ENCODE measurements at regions not wholly inside any gene's neighbourhood (a gene's known extent, or its start where the extent isn't known, plus 50 kb on each side); places are given as distances from the start of the nearest gene placed in this dataset.
"Not testable (repeated sequence)": the region's sequence is repeated elsewhere in the genome, so short reads cannot be mapped to it uniquely, and the experiment has no call there.

DNA sequence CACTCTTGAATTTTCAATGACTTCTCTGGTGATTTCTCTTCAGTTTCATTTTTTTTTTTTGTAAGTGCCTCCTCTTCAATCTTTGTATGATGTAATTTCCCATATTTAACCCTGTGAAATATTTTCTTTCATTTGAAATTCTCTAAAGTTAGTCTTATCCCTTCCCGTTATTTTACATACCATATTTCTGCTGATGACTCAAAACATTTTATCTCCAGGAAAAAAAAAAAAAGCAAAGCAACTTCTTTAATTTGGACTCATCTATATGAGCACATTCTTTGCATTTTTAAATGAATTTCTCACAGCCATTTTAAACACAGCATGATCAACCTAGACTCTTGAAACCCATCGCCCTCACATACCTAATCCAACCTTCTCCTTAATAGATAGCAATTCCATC, 1831.4 kb downstream of the ARAP2 start:
- no peak for DNase-seq (ENCODE audit: low read depth, low spot score)

- DNase-seq (ENCODE audit: low read depth, low spot score): no peak
Measured at GRCh38 chr4:34417160-34417559, 1827.2 kb downstream of the ARAP2 start.

DNA sequence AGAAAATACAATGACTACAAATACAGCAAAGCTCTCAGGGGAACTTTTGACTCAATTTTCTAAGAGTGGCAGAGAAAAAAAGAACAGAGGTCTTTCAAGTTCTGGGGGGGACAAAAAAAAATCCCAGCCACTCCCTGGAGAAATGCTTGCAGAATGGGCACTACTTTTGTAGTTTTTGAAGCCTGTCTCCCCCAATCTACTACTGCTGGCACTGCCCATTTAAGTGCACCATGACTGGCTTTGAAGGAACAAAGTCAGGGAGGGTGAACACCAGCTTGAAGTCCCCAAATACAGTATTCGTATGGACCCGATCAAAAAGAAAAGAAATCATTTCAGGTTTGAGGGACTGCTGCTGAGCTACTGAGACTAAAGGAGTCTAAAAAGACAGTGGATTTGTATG, 1824.4 kb downstream of the ARAP2 start:
- DNase-seq (ENCODE audit: low read depth, low spot score): no peak

DNA sequence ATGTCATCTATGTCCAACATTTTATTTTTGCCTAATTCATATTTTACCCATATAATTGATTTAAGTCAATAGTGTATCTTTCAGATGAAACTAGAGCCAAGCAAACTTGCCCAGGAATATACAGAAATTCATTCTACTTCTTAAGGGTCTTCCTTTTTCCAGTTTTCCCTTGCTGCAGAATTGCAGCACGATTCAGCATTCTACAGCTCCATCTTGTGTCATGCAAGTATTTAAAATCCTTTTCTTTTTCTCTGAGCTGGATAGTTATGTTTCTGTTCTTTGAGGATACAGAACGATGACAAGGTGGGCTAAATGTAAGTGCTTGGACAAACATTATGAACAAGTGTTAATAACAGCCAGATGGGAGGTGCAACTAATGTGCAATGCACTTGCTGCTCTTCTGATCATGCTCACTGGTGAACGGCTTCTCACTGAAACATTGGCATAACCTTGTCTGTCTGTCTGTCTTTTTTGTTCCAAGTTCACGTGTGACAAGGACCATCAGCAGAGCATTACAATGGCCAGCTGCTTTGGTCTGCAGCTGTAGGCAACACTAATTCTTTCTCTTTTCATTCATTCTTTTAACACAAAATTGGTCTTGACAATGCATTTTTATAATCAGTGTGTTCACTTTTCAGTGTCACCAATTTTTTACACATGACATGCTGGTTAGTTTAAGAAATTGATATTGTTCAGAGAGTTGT, 1821.7 kb downstream of the ARAP2 start:
- no peak for DNase-seq (ENCODE audit: low read depth, low spot score)

DNA sequence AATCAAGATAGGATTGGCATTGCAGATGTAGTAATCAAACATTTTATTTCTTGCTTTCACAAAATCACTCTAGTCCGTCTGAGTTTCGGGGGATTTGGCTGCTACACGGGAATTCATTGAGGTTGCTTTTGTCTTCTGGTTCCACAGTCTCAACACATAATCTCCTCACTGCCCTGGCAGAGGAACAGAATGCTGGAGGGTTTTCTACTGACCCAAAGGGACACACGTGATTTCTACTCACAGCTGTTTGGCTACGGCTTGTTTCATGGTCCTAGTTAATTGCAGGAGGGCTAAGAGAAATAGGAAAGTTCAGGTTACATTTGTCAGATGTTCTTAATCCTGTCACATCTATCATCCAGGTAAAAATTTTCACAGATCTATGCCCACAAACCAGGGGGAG, 1811.6 kb downstream of the ARAP2 start:
- no peak for DNase-seq (ENCODE audit: low read depth, low spot score)

GRCh38 chr4:34434377-34434776, 1809.9 kb downstream of the ARAP2 start:
- not testable (repeated sequence) for DNase-seq (ENCODE audit: low read depth, low spot score)

GRCh38 chr4:34464196-34464595, 1780.1 kb downstream of the ARAP2 start:
- DNase-seq (ENCODE audit: low read depth, low spot score): no peak

- DNase-seq (ENCODE audit: low read depth, low spot score): no peak
Measured at GRCh38 chr4:34466411-34466810, 1777.9 kb downstream of the ARAP2 start.

DNA sequence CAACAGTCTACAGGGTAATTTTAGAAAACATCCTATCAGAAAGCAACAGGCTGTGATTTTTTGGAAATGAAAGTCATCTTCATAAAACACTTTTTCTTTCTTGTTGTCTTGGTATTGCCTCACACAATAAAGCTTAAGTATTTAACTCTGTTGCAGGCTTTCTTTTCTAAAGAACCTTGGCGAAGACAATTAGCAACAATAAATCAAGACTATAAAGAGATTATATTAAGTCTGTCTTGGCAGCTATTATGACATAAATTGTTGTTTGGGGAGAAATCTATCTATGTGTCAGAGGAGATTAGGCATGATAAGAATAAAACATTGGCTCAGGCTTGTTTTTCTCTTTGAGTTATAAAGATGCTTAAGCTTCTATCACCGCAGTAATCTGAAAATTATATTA, 1774.8 kb downstream of the ARAP2 start:
- DNase-seq (ENCODE audit: low read depth, low spot score): no peak

DNA sequence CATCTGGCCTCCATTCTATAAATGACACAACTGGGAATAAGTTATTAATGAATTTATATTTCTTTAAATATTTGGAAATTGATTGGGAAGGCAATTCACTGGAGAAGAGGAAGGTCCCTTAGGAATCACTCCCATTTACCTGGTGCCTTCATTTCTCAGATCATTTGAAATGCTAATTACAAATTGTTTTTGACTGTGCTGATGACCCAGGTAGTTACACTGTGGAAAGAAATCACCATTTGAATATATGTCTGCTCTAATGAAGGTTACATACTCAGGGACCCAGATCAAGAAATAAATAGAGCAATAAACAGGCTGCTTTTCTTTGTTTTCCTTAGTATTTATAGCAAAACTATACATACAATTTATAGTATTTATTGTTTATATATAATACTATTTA, 1759.1 kb downstream of the ARAP2 start:
- no peak for DNase-seq (ENCODE audit: low read depth, low spot score)

DNA sequence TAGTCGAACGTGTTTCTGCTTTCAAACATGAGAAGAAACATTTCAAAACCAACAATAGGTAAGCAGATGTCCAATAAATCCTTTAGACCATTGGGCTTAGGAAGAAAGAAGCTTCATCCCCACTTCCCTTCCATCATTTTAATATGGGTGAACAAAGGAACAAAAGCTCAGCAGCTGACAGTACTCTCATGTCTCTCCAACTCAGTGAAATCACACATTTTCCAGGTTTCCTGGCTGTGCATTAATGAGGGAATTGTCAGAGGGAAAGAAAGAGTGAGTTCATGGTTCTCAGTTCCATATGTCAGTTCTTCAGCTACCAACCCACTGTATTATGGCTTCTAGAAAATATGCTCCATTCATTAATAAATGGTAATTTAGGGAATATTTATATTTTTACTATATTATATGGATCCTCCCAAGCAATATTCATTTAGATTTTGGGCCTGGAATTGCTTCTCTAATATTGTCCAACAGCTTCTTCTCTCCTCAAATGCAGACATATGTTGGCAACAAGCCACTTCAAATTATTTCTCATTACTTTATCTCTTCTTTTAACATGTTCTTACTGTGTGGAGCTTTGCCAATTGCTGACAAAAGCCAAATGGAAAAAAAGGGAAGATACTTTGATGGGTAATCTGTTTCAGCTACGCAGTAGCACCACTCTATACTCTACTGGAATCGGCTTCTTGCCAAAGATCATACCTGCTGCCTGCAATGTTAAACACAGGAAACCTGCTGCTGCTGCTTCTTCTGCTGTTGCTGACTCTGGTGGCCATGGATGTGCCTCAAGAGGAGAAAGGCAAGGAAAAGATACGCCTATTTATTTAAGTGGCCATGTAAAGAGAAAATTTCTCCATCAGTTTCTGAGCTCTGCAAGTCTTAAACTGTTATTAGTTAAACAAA, 1757.6 kb downstream of the ARAP2 start:
- DNase-seq (ENCODE audit: low read depth, low spot score): no peak

- DNase-seq (ENCODE audit: low read depth, low spot score): no peak
Measured at GRCh38 chr4:34492414-34492813, 1751.9 kb downstream of the ARAP2 start.

DNA sequence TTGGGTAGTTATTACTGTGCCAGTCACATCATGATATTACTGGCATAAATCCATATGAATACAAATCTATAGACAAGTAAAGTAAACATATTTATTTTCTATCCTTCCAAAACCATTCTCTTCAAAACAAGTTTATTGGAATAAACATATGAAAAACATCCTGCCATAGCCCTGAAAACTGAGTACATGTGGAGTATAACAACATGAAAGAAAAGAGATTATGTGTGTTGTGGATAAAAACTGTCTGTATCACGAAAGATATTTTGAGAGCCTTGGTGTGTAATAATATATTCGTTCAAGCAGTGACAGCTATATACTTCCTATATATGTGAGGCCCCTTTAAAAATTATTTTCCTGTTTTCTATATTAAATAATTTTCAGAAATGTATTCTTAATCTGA, 1742.2 kb downstream of the ARAP2 start:
- DNase-seq (ENCODE audit: low read depth, low spot score): no peak

- not testable (repeated sequence) for DNase-seq (ENCODE audit: low read depth, low spot score)
Measured at GRCh38 chr4:34504731-34505130, 1739.6 kb downstream of the ARAP2 start.

DNA sequence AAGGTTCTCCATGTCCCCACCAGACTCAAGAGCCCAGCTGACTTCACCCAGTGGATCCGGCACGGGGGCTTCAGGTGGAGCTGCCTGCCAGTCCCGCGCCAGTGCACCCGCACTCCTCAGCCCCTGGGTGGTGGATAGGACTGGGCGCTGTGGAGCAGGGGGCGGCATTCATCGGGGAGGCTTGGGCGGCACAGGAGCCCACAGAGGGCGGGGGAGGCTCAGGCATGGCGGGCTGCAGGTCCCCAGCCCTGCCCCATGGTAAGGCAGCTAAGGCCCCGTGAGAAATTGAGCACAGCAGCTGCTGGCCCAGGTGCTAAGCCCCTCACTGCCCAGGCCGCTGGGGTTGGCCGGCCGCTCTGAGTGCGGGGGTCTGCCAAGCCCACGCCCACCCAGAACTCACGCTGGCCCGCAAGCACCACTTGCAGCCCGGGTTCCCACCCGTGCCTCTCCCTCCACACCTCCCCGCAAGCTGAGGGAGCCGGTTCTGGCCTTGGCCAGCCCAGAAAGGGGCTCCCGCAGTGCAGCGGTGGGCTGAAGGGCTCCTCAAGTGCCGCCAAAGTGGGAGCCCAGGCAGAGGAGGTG, 1737.7 kb downstream of the ARAP2 start:
- not testable (repeated sequence) for DNase-seq (ENCODE audit: low read depth, low spot score)

GRCh38 chr4:34512616-34513015, 1731.7 kb downstream of the ARAP2 start:
- DNase-seq (ENCODE audit: low read depth, low spot score): no peak

DNA sequence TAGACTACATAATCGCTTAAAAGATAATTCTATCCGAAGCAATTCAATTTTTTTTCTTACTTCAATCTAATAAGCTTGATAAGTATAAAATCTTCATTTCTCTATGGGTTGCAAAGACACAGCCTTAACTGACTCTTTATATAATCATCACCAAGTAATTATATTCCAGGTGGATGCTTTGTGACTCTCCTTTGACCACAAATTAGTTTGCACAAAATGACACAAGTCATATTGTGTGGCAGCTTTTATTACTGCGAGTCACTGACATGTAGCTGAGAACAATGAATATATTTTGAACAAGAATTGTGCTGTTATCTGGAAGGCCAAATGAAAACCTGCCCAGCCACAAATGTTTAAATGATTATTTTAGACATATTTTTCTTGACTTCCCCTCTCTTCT, 1727.8 kb downstream of the ARAP2 start:
- DNase-seq (ENCODE audit: low read depth, low spot score): no peak

- DNase-seq (ENCODE audit: low read depth, low spot score): no peak
Measured at GRCh38 chr4:34534916-34535315, 1709.4 kb downstream of the ARAP2 start.

GRCh38 chr4:34566091-34566490, 1678.2 kb downstream of the ARAP2 start:
- no peak for DNase-seq (ENCODE audit: low read depth, low spot score)

GRCh38 chr4:34572026-34572425, 1672.3 kb downstream of the ARAP2 start:
- no peak for DNase-seq (ENCODE audit: low read depth, low spot score)

- DNase-seq (ENCODE audit: low read depth, low spot score): no peak
Measured at GRCh38 chr4:34615315-34615714, 1629.0 kb downstream of the ARAP2 start.

GRCh38 chr4:34619531-34620162, 1624.7 kb downstream of the ARAP2 start:
- no peak for DNase-seq (ENCODE audit: low read depth, low spot score)
